H1 (cell line): ENCODE measurements at regions not wholly inside any gene's neighbourhood (a gene's known extent, or its start where the extent isn't known, plus 50 kb on each side); places are given as distances from the start of the nearest gene placed in this dataset.

Experiments
- CTCF ChIA-PET: fragments of 300-600 bp; sonication (Branson Sonifier 250); formaldehyde crosslinking; loops from one replicate; lab custom pipeline; 2021; ENCODE audit not compliant: partially characterized antibody; lab: Charles Lee
- POLR2A ChIA-PET: fragments of 300-600 bp; sonication (Branson Sonifier 250); formaldehyde crosslinking; loops from one replicate; lab custom pipeline; 2021; ENCODE audit warnings: inconsistent platforms; ENCODE audit not compliant: partially characterized antibody; lab: Charles Lee
- DNase-seq, 2 experiments: peaks; one replicate each; pipeline versions ENCODE4 v3.0.0 to v3.0.0-alpha.2; 2010 to 2022; ENCODE audit warnings: low spot score in 2 of 2, low read depth in 1 of 2, mixed read lengths in 1 of 2
- FAIRE-seq: peaks from 2 replicates; lab custom pipeline; 2011; peaks lifted over from hg19 to GRCh38; lab: Jason Lieb, UNC
- H2AFZ ChIP-seq: 2 replicates; pipeline ENCODE4 v1.8.1; 2012; ENCODE audit warnings: low read length, inconsistent platforms
- H2AK5ac ChIP-seq: 2 replicates; pipeline ENCODE4 v1.6.1; 2013; ENCODE audit warnings: low read depth, low read length
- H2BK120ac ChIP-seq: replicated peaks from 2 replicates; pipeline ENCODE3; 2013; ENCODE audit warnings: low read depth, low read length, inconsistent platforms
- H2BK12ac ChIP-seq: 2 replicates; pipeline ENCODE4 v1.6.1; 2013; ENCODE audit warnings: low read depth, low read length
- H2BK15ac ChIP-seq: 2 replicates; pipeline ENCODE4 v1.6.1; 2013; ENCODE audit warnings: low read length
- H2BK20ac ChIP-seq: 2 replicates; pipeline ENCODE4 v1.6.1; 2013; ENCODE audit warnings: low read length
- H2BK5ac ChIP-seq: 2 replicates; pipeline ENCODE4 v1.6.1; 2013; ENCODE audit warnings: low read depth, low read length
- H3K14ac ChIP-seq: 2 replicates; pipeline ENCODE4 v1.6.1; 2013; ENCODE audit warnings: inconsistent platforms; ENCODE audit not compliant: insufficient read length
- H3K18ac ChIP-seq: 2 replicates; pipeline ENCODE4 v1.6.1; 2013; ENCODE audit warnings: low read length; ENCODE audit errors: extremely low read depth
- H3K23ac ChIP-seq: 2 replicates; pipeline ENCODE4 v1.6.1; 2013; ENCODE audit warnings: inconsistent platforms; ENCODE audit not compliant: insufficient read length
- H3K23me2 ChIP-seq: 2 replicates; pipeline ENCODE4 v1.6.1; 2013; ENCODE audit warnings: low read depth, low read length
- H3K27ac ChIP-seq: 2 replicates; pipeline ENCODE4 v1.6.1; 2011; ENCODE audit warnings: low read depth, low read length, inconsistent platforms
- H3K27me3 ChIP-seq, 4 experiments: replicated peaks in 1 of 4; 1 replicate in 1 of 4; 2 replicates in 3 of 4; pipeline versions ENCODE4 v1.6.1 to v1.8.1; 2011 to 2013; ENCODE audit warnings: low read length in 3 of 4, mild to moderate bottlenecking in 3 of 4, inconsistent platforms in 2 of 4, mixed read lengths in 2 of 4, moderate library complexity in 1 of 4; ENCODE audit not compliant: control insufficient read depth in 3 of 4, insufficient read depth in 3 of 4; ENCODE audit errors: extremely low read depth in 1 of 4
- H3K36me3 ChIP-seq, 4 experiments: 2 replicates each; pipeline versions ENCODE4 v1.6.1 to v1.8.1; 2011 to 2013; ENCODE audit warnings: mild to moderate bottlenecking in 4 of 4, low read length in 3 of 4, moderate library complexity in 2 of 4, control low read depth in 1 of 4, inconsistent platforms in 1 of 4; ENCODE audit not compliant: insufficient read depth in 4 of 4, control insufficient read depth in 2 of 4
- H3K4ac ChIP-seq: replicated peaks from 2 replicates; pipeline ENCODE3; 2013; ENCODE audit warnings: low read length, low read depth, mixed read lengths, inconsistent platforms; ENCODE audit not compliant: insufficient read length
- H3K4me1 ChIP-seq, 4 experiments: replicated peaks in 1 of 4; 1 replicate in 1 of 4; 2 replicates in 3 of 4; pipeline versions ENCODE4 v1.6.1 to v1.8.1; 2011 to 2013; ENCODE audit warnings: low read length in 3 of 4, inconsistent platforms in 2 of 4, mixed read lengths in 1 of 4; ENCODE audit not compliant: insufficient read depth in 4 of 4, control insufficient read depth in 3 of 4
- H3K4me2 ChIP-seq, 2 experiments: 2 replicates each; pipeline versions ENCODE4 v1.6.1 to v1.8.1; 2011 to 2013; ENCODE audit warnings: low read depth in 2 of 2, low read length in 2 of 2, control low read depth in 1 of 2, inconsistent platforms in 1 of 2, mild to moderate bottlenecking in 1 of 2; ENCODE audit not compliant: insufficient read depth in 1 of 2
- H3K4me3 ChIP-seq, 4 experiments: fragments of 200-600, 300-600 bp in 1 of 4; sonication (generic), shearing (Covaris generic), sonication (Bioruptor Twin) in 1 of 4; 2 replicates each; pipeline versions ENCODE4 v1.5.1 to v1.8.1; 2011 to 2016; ENCODE audit warnings: low read length in 4 of 4, low read depth in 3 of 4, control low read depth in 2 of 4, inconsistent platforms in 2 of 4, mild to moderate bottlenecking in 2 of 4, mixed read lengths in 1 of 4, moderate library complexity in 1 of 4; ENCODE audit not compliant: insufficient read depth in 2 of 4; ENCODE audit errors: extremely low read depth in 1 of 4
- H3K56ac ChIP-seq: replicated peaks from 2 replicates; pipeline ENCODE3; 2013; ENCODE audit warnings: low read depth, mild to moderate bottlenecking, mixed read lengths, low read length, inconsistent platforms; ENCODE audit not compliant: insufficient read length
- H3K79me1 ChIP-seq: 2 replicates; pipeline ENCODE4 v1.6.1; 2013; ENCODE audit warnings: low read depth, low read length, control low read depth
- H3K79me2 ChIP-seq, 2 experiments: 2 replicates each; pipeline versions ENCODE4 v1.6.1 to v1.8.1; 2012 to 2013; ENCODE audit warnings: low read length in 2 of 2, mild to moderate bottlenecking in 2 of 2, inconsistent platforms in 1 of 2; ENCODE audit not compliant: insufficient read depth in 2 of 2, control insufficient read depth in 1 of 2
- H3K9ac ChIP-seq, 4 experiments: replicated peaks in 1 of 4; 1 replicate in 1 of 4; 2 replicates in 3 of 4; pipeline versions ENCODE4 v1.6.1 to v1.8.1; 2011 to 2013; ENCODE audit warnings: low read depth in 3 of 4, low read length in 3 of 4, control low read depth in 2 of 4, mild to moderate bottlenecking in 2 of 4, moderate library complexity in 2 of 4, inconsistent platforms in 1 of 4; ENCODE audit errors: extremely low read depth in 1 of 4
- H3K9me3 ChIP-seq, 2 experiments: 2 replicates each; pipeline versions ENCODE4 v1.6.1 to v1.8.1; 2012 to 2013; ENCODE audit warnings: mild to moderate bottlenecking in 2 of 2, moderate library complexity in 2 of 2, control low read depth in 1 of 2, inconsistent platforms in 1 of 2, low read depth in 1 of 2, low read length in 1 of 2, mixed read lengths in 1 of 2; ENCODE audit not compliant: insufficient read depth in 2 of 2
- H4K20me1 ChIP-seq, 2 experiments: replicated peaks in 1 of 2; 2 replicates each; pipeline versions ENCODE3 to v1.8.1; 2011 to 2013; ENCODE audit warnings: inconsistent platforms in 2 of 2, low read length in 2 of 2, mild to moderate bottlenecking in 1 of 2; ENCODE audit not compliant: insufficient read depth in 2 of 2, control insufficient read depth in 1 of 2
- H4K5ac ChIP-seq: 2 replicates; pipeline ENCODE4 v1.6.1; 2013; ENCODE audit warnings: low read length, low read depth, mixed read lengths, inconsistent platforms; ENCODE audit not compliant: insufficient read length
- H4K8ac ChIP-seq: 2 replicates; pipeline ENCODE4 v1.8.0; 2013; ENCODE audit warnings: mild to moderate bottlenecking, moderate library complexity, low read length, inconsistent platforms; ENCODE audit not compliant: insufficient read depth; ENCODE audit errors: extremely low read depth
- H4K91ac ChIP-seq: replicated peaks from 2 replicates; pipeline ENCODE3; 2013; ENCODE audit warnings: low read length, mixed read lengths, inconsistent platforms; ENCODE audit not compliant: insufficient read length
- CHD1 ChIP-seq: IDR thresholded peaks from 2 replicates; pipeline ENCODE4 v1.6.1; 2012; ENCODE audit warnings: low read depth, low read length, improper control_type of control experiment
- PHF8 ChIP-seq: fragments of 200-600 bp; sonication (generic); conservative IDR thresholded peaks from 2 replicates; pipeline ENCODE4 v1.7.1; 2012; ENCODE audit warnings: low read depth, mild to moderate bottlenecking, inconsistent platforms, low read length, moderate library complexity
- WGBS, 2 experiments: shearing (Covaris generic) in 1 of 2; methylation state at CpG; one replicate each; pipeline versions ENCODE4 v1.1.6 to v1.1.7; 2013 to 2015; ENCODE audit warnings: low lambda C conversion rate in 2 of 2, mixed read lengths in 2 of 2, inconsistent platforms in 1 of 2, low coverage in 1 of 2, missing lambda C conversion rate in 1 of 2; ENCODE audit not compliant: insufficient replicate concordance in 2 of 2, insufficient coverage in 1 of 2, insufficient read length in 1 of 2; ENCODE audit errors: extremely low coverage in 1 of 2, missing lambda C conversion rate in 1 of 2; 5-methylcytosine and 5-hydroxymethylcytosine counted together

GRCh38 chr4:117387072-117387471, 301.7 kb upstream of the TRAM1L1 start:
- H3K9me3 ChIP-seq = no peaks in the 10 kb centered on the region
- FAIRE-seq = no peak

More at GRCh38 chr4:117387072-117387471, 301.7 kb upstream of the TRAM1L1 start:
- Histone ChIP-seq H3K79me2 (no peaks in the 10 kb centered on the region), H3K9ac (no peak overlapping the region), H3K18ac (no peak overlapping the region), H3K14ac (no peak overlapping the region), H2BK20ac (no peak overlapping the region), H2BK15ac (no peak overlapping the region), H3K4me2 (no peak overlapping the region), H4K91ac (no peak overlapping the region), H3K4me3 (no peak overlapping the region), H3K23me2 (no peaks in the 10 kb centered on the region), H2AK5ac (no peak overlapping the region), H3K4me1 (no peaks in the 10 kb centered on the region), H3K27ac (no peak overlapping the region), H3K23ac (no peak overlapping the region), H4K20me1 (no peaks in the 10 kb centered on the region), H3K79me1 (no peaks in the 10 kb centered on the region), H3K56ac (no peak overlapping the region), H2BK120ac (no peak overlapping the region), H3K36me3 (no peaks in the 10 kb centered on the region), H3K4ac (no peak overlapping the region), H4K8ac (no peak overlapping the region), H3K27me3 (no peaks in the 10 kb centered on the region), H4K5ac (no peak overlapping the region), H2AFZ (no peak overlapping the region), H2BK5ac (no peak overlapping the region), H2BK12ac (no peak overlapping the region)
- POLR2A ChIA-PET = no interaction called here
- CTCF ChIA-PET = no interaction called here
- WGBS, 2 experiments = 94% methylated on average over 2 of the region's 2 CpGs; no CpG with 5 or more reads in 1 of the 2 experiments
- DNase-seq = no peak
- TF ChIP-seq PHF8 = no peak
- TF ChIP-seq CHD1 = no peak
